Lower lobe of right lung (tissue), 2 donors: ENCODE measurements at regions not wholly inside any gene's neighbourhood (a gene's known extent, or its start where the extent isn't known, plus 50 kb on each side); places are given as distances from the start of the nearest gene placed in this dataset.
A peak's percentile ranks its signal among the peaks of the same experiment; 100 is the strongest.
"Not testable (repeated sequence)": the region's sequence is repeated elsewhere in the genome, so short reads cannot be mapped to it uniquely, and the experiment has no call there.

Source experiments
- ATAC-seq, 2 donors: fragments of 200-7000 bp; cut with Tn5 transposase; one replicate each; pipeline ENCODE4 v1.9.1; 2020 to 2022; ENCODE audit warnings: mild to moderate bottlenecking in 2 of 2, moderate library complexity in 2 of 2
- DNase-seq: peaks from one replicate; pipeline ENCODE4 v3.0.0-alpha.2; 2020
- H3K27ac ChIP-seq: fragments of 200-600 bp; one replicate; pipeline ENCODE4 v1.8.0; 2022
- H3K27me3 ChIP-seq: fragments of 200-600 bp; one replicate; pipeline ENCODE4 v1.8.0; 2022; ENCODE audit warnings: low read depth
- H3K36me3 ChIP-seq: fragments of 200-600 bp; one replicate; pipeline ENCODE4 v1.8.0; 2022; ENCODE audit warnings: mild to moderate bottlenecking
- H3K4me1 ChIP-seq: fragments of 200-600 bp; one replicate; pipeline ENCODE4 v1.8.0; 2022
- H3K4me3 ChIP-seq: fragments of 200-600 bp; one replicate; pipeline ENCODE4 v1.8.0; 2022; ENCODE audit warnings: mild to moderate bottlenecking
- H3K9me3 ChIP-seq: fragments of 200-600 bp; one replicate; pipeline ENCODE4 v1.8.0; 2022
- intact Hi-C: fragments of 100-400 bp; cut with DNase I; formaldehyde crosslinking; loops from one replicate; pipeline ENCODE4 v1.11.0; 2022
- TF ChIP-seq, protein P1 (sequence below): fragments of 200-600 bp; IDR thresholded peaks from one replicate; pipeline ENCODE4 v1.8.0; 2022; ENCODE audit warnings: antibody characterized with exemption, mild to moderate bottlenecking
- donor health status: DM: no; HTN: yes; CAD: no; lungs with severe emphysema.

- Histone ChIP-seq H3K27ac (no peak overlapping the region), H3K4me3 (no peak overlapping the region), H3K27me3 (no peaks in the 10 kb centered on the region), H3K4me1 (no peaks in the 10 kb centered on the region), H3K9me3 (no peaks in the 10 kb centered on the region), H3K36me3 (no peaks in the 10 kb centered on the region)
- ATAC-seq = no peak
- TF ChIP-seq, protein P1, sequence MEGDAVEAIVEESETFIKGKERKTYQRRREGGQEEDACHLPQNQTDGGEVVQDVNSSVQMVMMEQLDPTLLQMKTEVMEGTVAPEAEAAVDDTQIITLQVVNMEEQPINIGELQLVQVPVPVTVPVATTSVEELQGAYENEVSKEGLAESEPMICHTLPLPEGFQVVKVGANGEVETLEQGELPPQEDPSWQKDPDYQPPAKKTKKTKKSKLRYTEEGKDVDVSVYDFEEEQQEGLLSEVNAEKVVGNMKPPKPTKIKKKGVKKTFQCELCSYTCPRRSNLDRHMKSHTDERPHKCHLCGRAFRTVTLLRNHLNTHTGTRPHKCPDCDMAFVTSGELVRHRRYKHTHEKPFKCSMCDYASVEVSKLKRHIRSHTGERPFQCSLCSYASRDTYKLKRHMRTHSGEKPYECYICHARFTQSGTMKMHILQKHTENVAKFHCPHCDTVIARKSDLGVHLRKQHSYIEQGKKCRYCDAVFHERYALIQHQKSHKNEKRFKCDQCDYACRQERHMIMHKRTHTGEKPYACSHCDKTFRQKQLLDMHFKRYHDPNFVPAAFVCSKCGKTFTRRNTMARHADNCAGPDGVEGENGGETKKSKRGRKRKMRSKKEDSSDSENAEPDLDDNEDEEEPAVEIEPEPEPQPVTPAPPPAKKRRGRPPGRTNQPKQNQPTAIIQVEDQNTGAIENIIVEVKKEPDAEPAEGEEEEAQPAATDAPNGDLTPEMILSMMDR = no peak
- intact Hi-C loops = no loop called here
- DNase-seq = no peak
Observed at GRCh38 chr1:56097713-56098112, 481.6 kb downstream of the PLPP3 start.

DNA sequence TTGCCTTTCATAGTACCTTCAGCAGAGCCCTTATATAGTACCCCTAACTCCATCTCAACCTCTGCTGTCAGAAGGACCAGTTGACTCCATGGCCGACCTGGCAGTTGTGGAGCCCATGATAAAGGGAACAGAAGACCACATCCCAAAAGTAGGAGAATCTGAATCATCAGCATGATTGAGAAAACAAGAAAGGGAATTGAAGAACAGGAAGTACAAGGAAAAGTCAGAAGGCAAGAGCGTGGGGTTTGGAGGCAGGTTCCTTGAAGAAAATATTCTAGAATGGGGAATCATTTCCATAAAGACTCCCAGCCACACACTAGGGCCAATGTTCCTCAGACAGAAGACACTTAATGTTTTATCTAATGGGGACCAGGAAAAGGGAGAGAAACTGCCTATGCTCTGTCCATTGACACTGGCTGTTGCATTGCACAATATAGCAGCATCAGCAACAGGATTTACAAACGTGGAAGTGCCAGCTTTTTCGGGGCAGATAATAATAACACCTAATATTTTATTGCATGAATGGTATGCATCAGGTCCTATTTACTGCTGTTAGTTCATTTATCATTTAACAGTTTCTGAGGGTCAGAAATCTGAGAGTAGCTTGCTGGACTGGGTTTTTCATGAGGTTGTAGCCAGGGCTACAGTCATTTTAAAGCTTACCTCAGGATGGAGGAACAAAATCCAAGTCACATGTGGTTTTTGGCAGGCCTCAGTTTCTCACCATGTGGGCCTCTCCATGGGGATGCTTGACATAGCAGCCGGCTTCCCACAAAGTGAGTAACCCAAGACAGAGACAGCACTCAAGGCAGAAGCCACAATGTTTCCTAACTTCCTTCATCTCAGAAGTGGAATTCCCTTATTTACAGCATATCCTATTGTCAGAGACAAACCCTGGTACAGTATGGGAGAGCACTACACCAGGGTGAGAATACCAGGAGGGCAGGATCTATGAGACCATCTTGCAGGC lies 483.4 kb downstream of the PLPP3 start:
- DNase-seq (no peak), ATAC-seq (peak in 1 of 2 donors; percentile 16)
- Histone ChIP-seq H3K27me3 (no peaks in the 10 kb centered on the region), H3K27ac (no peak overlapping the region), H3K4me3 (no peak overlapping the region), H3K36me3 (no peaks in the 10 kb centered on the region), H3K4me1 (no peaks in the 10 kb centered on the region), H3K9me3 (no peaks in the 10 kb centered on the region)
- intact Hi-C loops = no loop called here
- TF ChIP-seq, protein P1 = no peak

DNA sequence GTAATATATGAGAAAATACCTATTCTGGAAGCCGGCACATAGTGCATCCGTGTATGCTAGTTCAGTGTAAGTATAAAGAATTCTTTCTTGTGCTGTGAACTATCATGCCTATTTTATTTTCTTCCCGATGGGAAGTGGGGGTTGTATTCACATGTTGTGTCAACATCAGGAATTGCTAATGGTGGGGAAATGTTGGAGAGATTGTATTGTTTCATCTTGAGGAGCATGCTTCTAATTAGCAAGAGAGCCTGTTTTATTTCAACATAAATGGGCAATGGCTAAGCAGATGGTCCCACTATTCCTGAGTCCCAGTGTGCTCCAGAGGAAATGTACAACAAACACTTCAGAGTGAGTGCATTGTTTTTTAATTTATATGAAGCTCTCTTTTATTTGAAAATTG lies 485.2 kb downstream of the PLPP3 start:
- intact Hi-C loops = no loop called here
- Histone ChIP-seq H3K36me3 (no peaks in the 10 kb centered on the region), H3K4me3 (no peak overlapping the region), H3K4me1 (no peaks in the 10 kb centered on the region), H3K9me3 (no peaks in the 10 kb centered on the region), H3K27me3 (no peaks in the 10 kb centered on the region), H3K27ac (no peak overlapping the region)
- TF ChIP-seq, protein P1 = no peak
- ATAC-seq (no peak), DNase-seq (no peak)

DNA sequence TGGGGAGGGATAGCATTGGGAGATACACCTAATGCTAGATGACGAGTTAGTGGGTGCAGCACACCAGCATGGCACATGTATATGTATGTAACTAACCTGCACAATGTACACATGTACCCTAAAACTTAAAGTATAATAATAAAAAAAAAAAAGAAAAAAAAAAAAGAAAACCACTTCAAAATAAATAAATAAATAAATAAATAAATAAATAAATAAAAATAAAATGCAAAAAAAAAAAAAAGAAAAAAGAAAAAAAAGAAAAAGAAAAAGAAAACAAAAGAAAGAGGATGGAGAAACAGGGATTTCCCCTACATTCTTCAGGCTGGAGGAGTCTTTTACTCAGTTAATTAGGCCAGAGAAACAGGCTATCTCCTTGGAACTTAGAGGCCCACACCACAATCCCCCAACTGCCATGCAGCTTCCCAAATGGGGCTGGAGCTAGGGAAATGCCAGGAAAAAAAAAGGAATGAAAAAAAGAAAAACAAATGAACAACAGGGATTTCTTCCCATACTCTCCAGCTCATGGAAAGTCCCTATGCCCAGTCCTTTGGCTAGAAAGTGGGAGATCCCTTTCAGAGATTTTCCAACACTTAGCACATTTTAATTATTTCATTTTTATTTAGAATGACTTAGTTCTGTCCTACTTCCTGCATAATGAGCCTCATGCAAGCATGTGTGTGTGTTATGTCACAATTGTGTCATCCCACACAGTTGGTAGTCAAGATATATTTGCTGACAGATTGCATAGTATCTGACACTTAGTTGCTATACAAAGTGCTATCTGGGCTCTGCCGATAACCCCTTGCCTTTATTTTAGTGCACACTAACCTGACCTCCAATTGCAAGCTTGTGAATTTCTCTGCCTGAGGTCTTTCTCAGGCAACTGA lies 486.4 kb downstream of the PLPP3 start:
- no peak for ATAC-seq
- no peak for DNase-seq
- H3K36me3 ChIP-seq = no peaks in the 10 kb centered on the region
- no peak overlapping the region for H3K4me3 ChIP-seq
- H3K27ac ChIP-seq = no peak overlapping the region
- TF ChIP-seq, protein P1 = no peak
- no peaks in the 10 kb centered on the region for H3K27me3 ChIP-seq
- intact Hi-C loops = no loop called here
- no peaks in the 10 kb centered on the region for H3K4me1 ChIP-seq
- H3K9me3 ChIP-seq = no peaks in the 10 kb centered on the region

DNA sequence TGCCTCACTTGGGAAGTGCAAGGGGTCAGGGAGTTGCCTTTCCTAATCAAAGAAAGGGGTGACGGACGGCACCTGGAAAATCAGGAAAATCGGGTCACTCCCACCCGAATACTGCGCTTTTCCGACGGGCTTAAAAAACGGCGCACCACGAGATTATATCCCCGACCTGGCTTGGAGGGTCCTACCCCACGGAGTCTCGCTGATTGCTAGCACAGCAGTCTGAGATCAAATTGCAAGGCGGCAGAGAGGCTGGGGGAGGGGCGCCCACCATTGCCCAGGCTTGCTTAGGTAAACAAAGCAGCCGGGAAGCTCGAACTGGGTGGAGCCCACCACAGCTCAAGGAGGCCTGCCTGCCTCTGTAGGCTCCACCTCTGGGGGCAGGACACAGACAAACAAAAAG lies 489.5 kb downstream of the PLPP3 start:
- intact Hi-C loops, H3K27ac ChIP-seq, ATAC-seq, H3K9me3 ChIP-seq, H3K4me3 ChIP-seq, H3K4me1 ChIP-seq, H3K36me3 ChIP-seq, H3K27me3 ChIP-seq, DNase-seq: not testable (repeated sequence)
